K562 (cell line): ENCODE measurements at regions not wholly inside any gene's neighbourhood (a gene's known extent, or its start where the extent isn't known, plus 50 kb on each side); places are given as distances from the start of the nearest gene placed in this dataset.

Source experiments
- BCL6 ChIP-seq: fragments of 250-450 bp; sonication (Bioruptor Pico); IDR thresholded peaks from 2 replicates; pipeline ENCODE4 v1.4.0; 2020
- BRCA1 ChIP-seq, 2 experiments: fragments of 450-650 bp in 1 of 2; sonication (generic) in 1 of 2; formaldehyde crosslinking in 1 of 2; IDR thresholded peaks; 2 replicates each; pipeline versions ENCODE4 v1.5.0 to v1.6.1; 2017 to 2020; ENCODE audit warnings: mild to moderate bottlenecking in 1 of 2, missing genetic modification reagents in 1 of 2
- CBX5 ChIP-seq: IDR thresholded peaks from 2 replicates; pipeline ENCODE4 v1.6.1; 2014; ENCODE audit warnings: low read depth, borderline replicate concordance
- PML ChIP-seq: IDR thresholded peaks from 2 replicates; pipeline ENCODE4 v1.6.1; 2012; ENCODE audit warnings: low read length, inconsistent platforms
- SPI1 ChIP-seq: IDR thresholded peaks from 2 replicates; pipeline ENCODE4 v1.6.1; 2011; ENCODE audit warnings: low read depth, low read length, control low read depth, borderline replicate concordance
- ZBTB8A ChIP-seq: fragments of 450-650 bp; IDR thresholded peaks from 2 replicates; pipeline ENCODE4 v1.6.1; 2018; ENCODE audit warnings: mild to moderate bottlenecking, moderate library complexity; ENCODE audit not compliant: partially characterized antibody
- ZNF311 ChIP-seq: fragments of 250-450 bp; sonication (Bioruptor Pico); IDR thresholded peaks from 2 replicates; pipeline ENCODE4 v1.4.0; 2020; ENCODE audit warnings: mild to moderate bottlenecking, moderate library complexity
- TF ChIP-seq, protein P1 (sequence below): fragments of 450-650 bp; IDR thresholded peaks from 2 replicates; pipeline ENCODE4 v1.6.1; 2016; ENCODE audit warnings: antibody characterized with exemption
- TF ChIP-seq, protein P2 (sequence below): sonication (generic); formaldehyde crosslinking; IDR thresholded peaks from 2 replicates; pipeline ENCODE4 v1.5.0; 2020; ENCODE audit warnings: missing genetic modification reagents
- TF ChIP-seq, protein P3 (sequence below), 3 experiments: IDR thresholded peaks in 2 of 3; conservative IDR thresholded peaks in 1 of 3; 2 replicates each; pipeline ENCODE4 v1.5.1; 2011 to 2012; ENCODE audit warnings: low read length in 3 of 3, mild to moderate bottlenecking in 3 of 3, control low read depth in 2 of 3, improper control_type of control experiment in 1 of 3, inconsistent platforms in 1 of 3, low read depth in 1 of 3, mixed read lengths in 1 of 3, moderate library complexity in 1 of 3; ENCODE audit not compliant: insufficient read depth in 2 of 3

DNA sequence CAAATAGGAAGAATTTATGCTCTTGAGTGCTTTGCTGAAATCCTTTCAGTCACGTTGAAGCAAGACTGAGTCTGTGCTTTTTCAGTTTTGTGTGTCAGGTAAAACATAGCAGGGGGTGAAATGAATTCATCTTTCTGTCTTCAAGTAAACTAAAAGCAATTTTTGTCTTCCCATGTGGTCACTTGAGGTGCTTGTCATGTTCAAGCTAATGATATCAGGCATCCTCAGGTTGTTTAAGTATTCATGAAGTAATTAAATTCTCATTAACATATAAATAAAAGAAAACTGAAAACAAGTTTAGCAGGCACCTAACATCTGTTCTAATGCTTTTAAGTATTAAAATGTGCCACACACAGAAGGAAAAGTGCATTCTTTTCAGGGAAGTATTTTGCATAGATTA lies 2701.3 kb downstream of the PCDH9 start:
- TF ChIP-seq SPI1 (no peak), CBX5 (no peak), BCL6 (CRISPR knock-in tag) (no peak), PML (no peak), ZNF311 (CRISPR knock-in tag) (no peak), ZBTB8A (no peak), BRCA1 (IDR thresholded peaks at IDR 0.05) (no peak), BRCA1 (CRISPR knock-in tag; IDR thresholded peaks at IDR 0.05) (no peak)
- TF ChIP-seq, protein P1, sequence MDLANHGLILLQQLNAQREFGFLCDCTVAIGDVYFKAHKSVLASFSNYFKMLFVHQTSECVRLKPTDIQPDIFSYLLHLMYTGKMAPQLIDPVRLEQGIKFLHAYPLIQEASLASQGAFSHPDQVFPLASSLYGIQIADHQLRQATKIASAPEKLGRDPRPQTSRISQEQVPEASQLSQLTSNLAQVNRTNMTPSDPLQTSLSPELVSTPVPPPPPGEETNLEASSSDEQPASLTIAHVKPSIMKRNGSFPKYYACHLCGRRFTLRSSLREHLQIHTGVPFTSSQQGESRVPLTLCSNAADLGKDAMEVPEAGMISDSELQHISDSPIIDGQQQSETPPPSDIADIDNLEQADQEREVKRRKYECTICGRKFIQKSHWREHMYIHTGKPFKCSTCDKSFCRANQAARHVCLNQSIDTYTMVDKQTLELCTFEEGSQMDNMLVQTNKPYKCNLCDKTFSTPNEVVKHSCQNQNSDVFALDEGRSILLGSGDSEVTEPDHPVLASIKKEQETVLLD, result no peak
- TF ChIP-seq, protein P2, sequence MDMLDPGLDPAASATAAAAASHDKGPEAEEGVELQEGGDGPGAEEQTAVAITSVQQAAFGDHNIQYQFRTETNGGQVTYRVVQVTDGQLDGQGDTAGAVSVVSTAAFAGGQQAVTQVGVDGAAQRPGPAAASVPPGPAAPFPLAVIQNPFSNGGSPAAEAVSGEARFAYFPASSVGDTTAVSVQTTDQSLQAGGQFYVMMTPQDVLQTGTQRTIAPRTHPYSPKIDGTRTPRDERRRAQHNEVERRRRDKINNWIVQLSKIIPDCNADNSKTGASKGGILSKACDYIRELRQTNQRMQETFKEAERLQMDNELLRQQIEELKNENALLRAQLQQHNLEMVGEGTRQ (CRISPR knock-in tag), result no peak
- TF ChIP-seq, protein P3, sequence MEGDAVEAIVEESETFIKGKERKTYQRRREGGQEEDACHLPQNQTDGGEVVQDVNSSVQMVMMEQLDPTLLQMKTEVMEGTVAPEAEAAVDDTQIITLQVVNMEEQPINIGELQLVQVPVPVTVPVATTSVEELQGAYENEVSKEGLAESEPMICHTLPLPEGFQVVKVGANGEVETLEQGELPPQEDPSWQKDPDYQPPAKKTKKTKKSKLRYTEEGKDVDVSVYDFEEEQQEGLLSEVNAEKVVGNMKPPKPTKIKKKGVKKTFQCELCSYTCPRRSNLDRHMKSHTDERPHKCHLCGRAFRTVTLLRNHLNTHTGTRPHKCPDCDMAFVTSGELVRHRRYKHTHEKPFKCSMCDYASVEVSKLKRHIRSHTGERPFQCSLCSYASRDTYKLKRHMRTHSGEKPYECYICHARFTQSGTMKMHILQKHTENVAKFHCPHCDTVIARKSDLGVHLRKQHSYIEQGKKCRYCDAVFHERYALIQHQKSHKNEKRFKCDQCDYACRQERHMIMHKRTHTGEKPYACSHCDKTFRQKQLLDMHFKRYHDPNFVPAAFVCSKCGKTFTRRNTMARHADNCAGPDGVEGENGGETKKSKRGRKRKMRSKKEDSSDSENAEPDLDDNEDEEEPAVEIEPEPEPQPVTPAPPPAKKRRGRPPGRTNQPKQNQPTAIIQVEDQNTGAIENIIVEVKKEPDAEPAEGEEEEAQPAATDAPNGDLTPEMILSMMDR (IDR thresholded peaks at IDR 0.05 in 2 of 3, conservative IDR thresholded peaks at IDR 0.05 in 1 of 3; ENCODE audit: insufficient read depth in 2 of 3, low read depth in 1 of 3, low read length in 3 of 3), result no peak
